Immature natural killer cell (primary cell): ENCODE measurements at regions not wholly inside any gene's neighbourhood (a gene's known extent, or its start where the extent isn't known, plus 50 kb on each side); places are given as distances from the start of the nearest gene placed in this dataset.

Source experiments
- DNase-seq, 3 donors: peaks; one replicate each; pipeline ENCODE4 v3.0.0; 2022; ENCODE audit warnings: mixed read lengths in 1 of 3
- H3K27ac Mint-ChIP-seq, 6 donors: one replicate each; pipeline ENCODE4 v1.8.0; 2020; ENCODE audit warnings: mixed read lengths in 6 of 6, mild to moderate bottlenecking in 5 of 6, inconsistent platforms in 4 of 6, moderate library complexity in 3 of 6
- H3K27me3 Mint-ChIP-seq, 3 donors: one replicate each; pipeline ENCODE4 v1.8.0; 2020 to 2021; ENCODE audit warnings: low read depth in 3 of 3, mild to moderate bottlenecking in 3 of 3, mixed read lengths in 3 of 3, moderate library complexity in 3 of 3, inconsistent platforms in 1 of 3
- H3K36me3 Mint-ChIP-seq, 3 donors: one replicate each; pipeline ENCODE4 v1.8.0; 2020; ENCODE audit warnings: mixed read lengths in 3 of 3, inconsistent platforms in 2 of 3, mild to moderate bottlenecking in 2 of 3
- H3K4me1 Mint-ChIP-seq, 2 donors: one replicate each; pipeline ENCODE4 v1.8.0; 2020; ENCODE audit warnings: inconsistent platforms in 2 of 2, mild to moderate bottlenecking in 2 of 2, mixed read lengths in 2 of 2, moderate library complexity in 1 of 2
- H3K4me3 Mint-ChIP-seq, 5 donors: one replicate each; pipeline ENCODE4 v1.8.0; 2020; ENCODE audit warnings: mild to moderate bottlenecking in 5 of 5, mixed read lengths in 5 of 5, inconsistent platforms in 3 of 5, moderate library complexity in 3 of 5
- H3K9me3 Mint-ChIP-seq, 6 donors: one replicate each; pipeline ENCODE4 v1.8.0; 2020; ENCODE audit warnings: mild to moderate bottlenecking in 6 of 6, mixed read lengths in 6 of 6, inconsistent platforms in 4 of 6, moderate library complexity in 3 of 6

GRCh38 chr3:132203889-132204596, 113.2 kb upstream of the ACP3 start:
- Mint-ChIP-seq H3K4me1 (no peaks in the 10 kb centered on the region), H3K27ac (no peak overlapping the region), H3K9me3 (no peaks in the 10 kb centered on the region), H3K27me3 (peaks cover 0 to 9% (median 1%) of the 10 kb centered on the region in 3 donors), H3K4me3 (no peak overlapping the region), H3K36me3 (no peaks in the 10 kb centered on the region)
- no peak for DNase-seq

DNA sequence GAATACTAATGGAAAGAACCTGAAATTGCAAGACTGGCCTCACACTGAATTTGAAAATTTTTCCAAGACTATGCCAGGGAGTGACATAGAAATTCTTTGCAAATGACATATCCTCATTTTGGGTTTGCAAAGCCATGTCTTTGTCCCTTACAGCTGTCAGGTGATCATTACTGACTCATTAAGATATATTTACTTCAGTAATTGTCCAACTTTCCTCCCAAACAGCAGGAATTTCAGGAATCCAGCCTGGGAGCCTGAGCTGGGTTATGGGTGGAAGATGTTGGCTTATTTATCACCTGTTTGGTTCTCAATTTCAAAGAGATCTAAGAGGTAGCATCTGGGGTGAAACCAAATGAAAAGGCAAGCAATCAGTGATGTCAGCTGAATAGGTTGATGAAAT, 111.6 kb upstream of the ACP3 start:
- Mint-ChIP-seq H3K4me3 (no peak overlapping the region), H3K4me1 (no peaks in the 10 kb centered on the region), H3K27ac (no peak overlapping the region), H3K36me3 (no peaks in the 10 kb centered on the region), H3K27me3 (peaks cover 0 to 5% (median 2%) of the 10 kb centered on the region in 3 donors), H3K9me3 (no peaks in the 10 kb centered on the region)
- DNase-seq, result no peak

DNA sequence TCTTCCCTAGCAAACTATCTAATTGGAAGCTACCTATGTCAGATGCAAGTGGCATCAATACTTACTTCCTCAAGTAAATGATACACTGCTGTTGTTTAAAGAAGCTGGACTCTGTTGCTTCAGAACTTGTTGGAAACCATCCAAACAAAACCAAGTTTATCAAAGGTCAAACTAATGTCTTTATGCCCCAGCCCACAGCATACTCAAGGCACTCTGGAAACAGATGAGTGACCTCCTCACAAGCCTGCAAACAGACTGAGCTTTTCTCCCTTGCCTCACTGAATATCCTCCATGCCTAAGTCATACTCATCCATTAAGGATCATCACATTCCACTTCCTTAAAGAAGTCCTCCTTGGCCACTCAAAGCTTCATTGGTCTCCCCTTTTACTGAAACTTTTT, 107.4 kb upstream of the ACP3 start:
- Mint-ChIP-seq H3K4me3 (no peak overlapping the region), H3K27me3 (peaks cover 0 to 5% (median 4%) of the 10 kb centered on the region in 3 donors), H3K9me3 (peaks cover 0 to 2% (median 0%) of the 10 kb centered on the region in 6 donors), H3K27ac (no peak overlapping the region), H3K4me1 (no peaks in the 10 kb centered on the region), H3K36me3 (no peaks in the 10 kb centered on the region)
- DNase-seq, result no peak

DNA sequence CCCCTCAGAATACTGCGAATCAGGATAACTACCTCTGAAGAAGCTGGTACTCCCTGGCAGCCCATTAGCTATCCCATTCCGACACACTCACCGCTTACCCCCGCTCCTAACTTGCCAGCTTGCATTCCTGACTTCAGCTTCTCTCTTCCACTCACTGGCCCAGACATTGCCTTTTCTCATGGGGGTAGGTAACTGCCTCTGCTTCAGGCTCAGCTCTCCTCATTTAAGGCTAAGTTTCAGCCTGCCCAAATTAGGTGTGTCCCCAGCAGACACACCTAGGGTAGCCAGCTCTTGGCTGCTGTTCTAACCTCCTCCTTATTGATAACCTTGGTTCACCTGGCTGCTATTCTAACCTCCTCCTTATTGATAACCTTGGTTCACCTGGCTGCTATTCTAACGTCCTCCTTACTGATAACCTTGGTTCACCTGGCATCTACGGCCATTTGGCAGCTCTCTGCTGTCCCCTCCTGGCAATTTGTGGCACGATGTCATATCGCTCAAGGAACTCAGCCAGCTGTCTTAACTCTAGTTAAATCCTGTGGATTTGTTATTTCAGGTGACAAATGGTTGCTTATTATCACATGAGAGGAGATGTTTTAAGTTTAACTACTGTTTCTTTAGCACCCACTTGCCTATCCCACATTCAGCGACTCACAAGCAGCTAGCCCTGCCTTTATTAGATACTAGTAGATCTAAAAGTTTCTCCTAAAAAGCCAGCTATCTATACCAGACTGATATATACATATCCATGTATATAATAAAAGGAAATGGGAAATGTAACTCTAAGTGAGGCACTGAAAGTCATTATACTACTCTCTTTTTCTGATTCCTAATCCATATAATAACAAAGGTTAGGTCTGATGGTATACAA, 106.5 kb upstream of the ACP3 start:
- H3K27me3 Mint-ChIP-seq, result peaks cover 0 to 5% (median 4%) of the 10 kb centered on the region in 3 donors
- H3K4me1 Mint-ChIP-seq, result no peaks in the 10 kb centered on the region
- no peak for DNase-seq
- H3K4me3 Mint-ChIP-seq, result no peak overlapping the region
- no peaks in the 10 kb centered on the region for H3K36me3 Mint-ChIP-seq
- no peak overlapping the region for H3K27ac Mint-ChIP-seq
- H3K9me3 Mint-ChIP-seq, result peaks cover 0 to 2% (median 0%) of the 10 kb centered on the region in 6 donors

DNA sequence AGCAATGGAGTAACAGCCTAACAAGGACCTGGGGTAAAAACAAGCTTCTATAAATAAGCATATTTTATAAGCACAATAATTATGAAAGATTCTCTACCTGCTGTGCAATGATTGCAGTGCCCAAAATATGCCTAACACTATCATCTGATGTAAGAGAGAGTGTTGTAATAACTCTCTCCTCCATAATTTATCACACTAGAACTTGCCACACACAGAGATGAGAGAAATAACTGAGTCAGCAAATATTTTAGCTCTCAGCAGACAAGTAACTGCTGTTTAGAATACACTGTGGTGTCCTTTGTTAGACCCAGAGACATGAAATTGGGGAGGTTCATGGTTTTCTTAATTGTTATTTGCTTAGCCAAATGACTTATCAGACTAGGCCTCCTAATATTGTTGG, 105.3 kb upstream of the ACP3 start:
- Mint-ChIP-seq H3K27ac (no peak overlapping the region), H3K36me3 (no peaks in the 10 kb centered on the region), H3K4me3 (no peak overlapping the region), H3K27me3 (peaks cover 0 to 5% (median 4%) of the 10 kb centered on the region in 3 donors), H3K9me3 (peaks cover 0 to 2% (median 0%) of the 10 kb centered on the region in 6 donors), H3K4me1 (no peaks in the 10 kb centered on the region)
- DNase-seq, result no peak

- Mint-ChIP-seq H3K36me3 (no peaks in the 10 kb centered on the region), H3K9me3 (no peaks in the 10 kb centered on the region), H3K27ac (no peak overlapping the region), H3K27me3 (peaks cover 0 to 5% (median 2%) of the 10 kb centered on the region in 3 donors), H3K4me3 (no peak overlapping the region), H3K4me1 (no peaks in the 10 kb centered on the region)
- DNase-seq, result no peak
Measured at GRCh38 chr3:132218817-132219755, 98.1 kb upstream of the ACP3 start.

DNA sequence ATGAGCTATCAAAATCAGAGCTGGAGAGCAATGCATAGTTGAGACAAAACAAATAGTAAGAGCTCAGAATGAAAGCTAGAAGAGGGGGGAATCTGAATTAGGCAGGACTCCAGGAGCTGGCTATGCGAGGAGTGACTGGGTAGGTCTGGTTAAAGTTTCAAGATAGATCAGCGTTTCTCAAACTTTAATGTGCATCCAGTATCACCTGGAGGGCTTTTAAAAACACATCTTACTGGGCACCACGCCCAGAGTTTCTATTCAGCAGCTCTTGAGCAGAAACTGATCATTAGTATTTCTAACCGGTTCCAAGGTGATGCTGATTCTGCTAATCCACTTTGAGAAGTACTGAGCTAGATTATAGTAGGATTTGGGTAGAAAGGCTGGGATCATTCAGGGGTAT, 96.2 kb upstream of the ACP3 start:
- Mint-ChIP-seq H3K9me3 (no peaks in the 10 kb centered on the region), H3K36me3 (no peaks in the 10 kb centered on the region), H3K4me3 (no peak overlapping the region), H3K27ac (no peak overlapping the region), H3K4me1 (no peaks in the 10 kb centered on the region), H3K27me3 (peaks cover 0 to 5% (median 0%) of the 10 kb centered on the region in 3 donors)
- no peak for DNase-seq

DNA sequence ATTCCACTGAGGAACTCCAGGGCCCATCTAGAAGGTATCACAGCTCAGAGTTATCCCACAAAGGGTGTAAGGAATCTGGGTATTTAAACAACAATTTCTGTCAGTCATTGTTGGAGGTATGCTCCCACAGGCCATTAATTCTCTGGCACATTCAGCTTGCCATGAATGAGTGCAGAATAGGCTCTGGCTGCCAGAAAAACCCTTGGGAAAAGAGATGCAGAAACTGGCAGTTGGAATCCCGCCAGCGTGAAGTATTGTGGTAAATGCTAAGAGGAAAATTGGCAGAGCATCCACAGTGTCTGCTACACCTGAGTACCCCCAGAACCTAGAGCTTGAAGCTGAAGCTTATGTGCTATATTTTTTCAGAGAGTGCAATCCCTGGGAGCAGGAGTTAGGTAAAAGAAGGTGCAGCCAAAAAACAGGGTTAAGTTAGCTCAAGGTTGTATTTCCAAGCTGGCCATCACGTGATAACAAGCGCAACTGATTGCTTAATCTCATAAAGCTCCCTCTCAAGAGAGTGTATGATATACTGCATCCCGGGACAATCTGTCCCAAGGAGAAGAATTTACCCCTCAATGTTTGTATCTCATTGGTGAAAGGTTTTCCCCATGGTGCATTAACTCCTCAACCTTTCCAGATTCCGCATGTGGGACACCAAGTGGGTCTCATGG, 94.2 kb upstream of the ACP3 start:
- H3K36me3 Mint-ChIP-seq, result no peaks in the 10 kb centered on the region
- H3K9me3 Mint-ChIP-seq, result peaks cover 0 to 2% (median 0%) of the 10 kb centered on the region in 6 donors
- H3K27me3 Mint-ChIP-seq, result peaks cover 0 to 7% (median 0%) of the 10 kb centered on the region in 3 donors
- DNase-seq, result no peak
- no peak overlapping the region for H3K4me3 Mint-ChIP-seq
- no peak overlapping the region for H3K27ac Mint-ChIP-seq
- H3K4me1 Mint-ChIP-seq, result no peaks in the 10 kb centered on the region

DNA sequence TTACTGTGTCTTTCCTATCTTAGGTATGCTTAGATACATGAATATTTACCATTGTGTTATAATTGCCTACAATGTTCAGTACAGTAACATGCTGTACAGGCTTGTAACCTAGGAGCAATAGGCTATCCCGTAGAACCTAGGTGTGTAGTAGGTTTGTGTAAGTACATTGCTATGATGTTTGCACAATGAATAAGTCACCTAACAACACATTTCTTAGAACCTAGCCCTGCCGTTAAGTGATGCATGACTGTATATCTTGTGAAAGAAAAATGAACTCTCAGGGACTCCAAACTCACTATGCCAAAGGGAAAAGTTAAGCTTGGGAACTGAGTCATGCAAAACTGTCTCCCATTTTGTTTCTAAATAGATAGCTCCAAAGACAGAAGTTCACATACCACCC, 91.5 kb upstream of the ACP3 start:
- Mint-ChIP-seq H3K27ac (no peak overlapping the region), H3K4me3 (no peak overlapping the region), H3K9me3 (peaks cover 0 to 3% (median 0%) of the 10 kb centered on the region in 6 donors), H3K4me1 (no peaks in the 10 kb centered on the region), H3K27me3 (peaks cover 0 to 2% (median under 1%) of the 10 kb centered on the region in 3 donors), H3K36me3 (no peaks in the 10 kb centered on the region)
- no peak for DNase-seq

GRCh38 chr3:132228923-132229322, 88.3 kb upstream of the ACP3 start:
- H3K36me3 Mint-ChIP-seq, result no peaks in the 10 kb centered on the region
- H3K27ac Mint-ChIP-seq, result no peak overlapping the region
- no peaks in the 10 kb centered on the region for H3K4me1 Mint-ChIP-seq
- H3K27me3 Mint-ChIP-seq, result peaks cover 0 to 2% (median 1%) of the 10 kb centered on the region in 3 donors
- no peak overlapping the region for H3K4me3 Mint-ChIP-seq
- peaks cover 0 to 5% (median 0%) of the 10 kb centered on the region in 6 donors for H3K9me3 Mint-ChIP-seq
- DNase-seq, result no peak

GRCh38 chr3:132229641-132230040, 87.6 kb upstream of the ACP3 start:
- no peak for DNase-seq
- Mint-ChIP-seq H3K9me3 (peaks cover 0 to 5% (median 0%) of the 10 kb centered on the region in 6 donors), H3K36me3 (no peaks in the 10 kb centered on the region), H3K4me1 (no peaks in the 10 kb centered on the region), H3K4me3 (no peak overlapping the region), H3K27me3 (peaks cover 0 to 2% (median 1%) of the 10 kb centered on the region in 3 donors), H3K27ac (no peak overlapping the region)

DNA sequence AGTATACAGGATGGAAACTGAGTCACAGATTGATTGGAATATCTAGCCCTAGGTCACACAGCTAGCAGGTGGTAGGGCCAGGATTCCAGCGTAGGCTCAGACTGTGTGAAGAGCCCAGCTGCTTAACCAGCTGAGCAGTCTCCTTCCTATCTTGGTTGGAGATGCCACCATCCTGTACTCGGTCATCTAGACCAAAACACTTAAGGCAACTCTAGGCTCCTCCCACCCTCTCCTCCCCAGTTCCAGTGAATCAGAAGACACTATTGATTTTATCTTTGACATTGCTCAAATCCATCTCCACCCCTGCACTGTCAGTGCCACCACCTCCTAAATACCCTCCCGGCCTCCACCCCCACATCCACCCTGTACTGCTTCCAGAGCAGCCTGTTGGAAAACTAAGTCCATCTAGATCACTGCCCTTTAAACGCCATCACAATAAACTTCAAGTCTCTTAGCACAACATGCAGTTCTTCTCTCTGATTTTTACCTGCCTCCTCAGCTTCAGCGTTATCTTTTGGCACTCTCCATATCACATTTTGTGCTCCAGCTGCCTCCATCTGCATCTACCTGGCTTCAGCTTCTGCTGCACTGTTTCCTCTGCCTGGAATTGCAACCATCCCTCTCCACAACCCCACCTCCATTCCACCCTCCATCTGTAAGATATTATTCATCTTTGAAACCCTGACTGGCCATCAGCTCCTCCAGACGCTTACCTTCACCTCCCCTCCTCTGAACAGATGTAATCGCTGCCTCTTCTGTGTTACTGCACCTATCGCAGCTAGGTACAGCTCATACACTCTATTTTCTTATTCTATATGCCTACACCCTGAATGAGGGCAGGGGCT, 86.8 kb upstream of the ACP3 start:
- Mint-ChIP-seq H3K27me3 (peaks cover 0 to 2% (median 1%) of the 10 kb centered on the region in 3 donors), H3K4me1 (no peaks in the 10 kb centered on the region), H3K4me3 (no peak overlapping the region), H3K9me3 (peaks cover 0 to 5% (median 0%) of the 10 kb centered on the region in 6 donors), H3K27ac (no peak overlapping the region), H3K36me3 (no peaks in the 10 kb centered on the region)
- DNase-seq, result no peak
